ENCODE measurements at regions not wholly inside any gene's neighbourhood (a gene's known extent, or its start where the extent isn't known, plus 50 kb on each side); places are given as distances from the start of the nearest gene placed in this dataset.

DNA sequence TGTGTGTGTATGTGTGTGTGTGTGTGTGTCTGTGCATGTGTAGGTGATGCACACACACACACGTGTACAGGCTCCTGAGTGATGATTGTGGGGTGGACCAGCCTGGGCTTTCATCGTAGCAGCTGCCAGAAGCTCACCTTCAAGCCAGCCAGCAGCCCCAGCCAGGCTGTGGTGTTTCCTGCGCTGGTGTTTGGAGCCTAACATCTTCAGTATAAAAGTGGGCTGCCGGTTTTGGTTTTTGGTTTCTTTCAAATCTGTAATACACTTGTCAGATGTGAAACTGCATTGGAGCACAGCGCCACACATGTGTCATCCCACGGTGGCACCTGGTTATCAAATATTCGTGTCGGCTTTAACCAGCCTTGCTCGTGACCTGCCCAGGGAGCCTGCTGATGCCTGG lies 114.2 kb downstream of the OLFM1 start:
- no peak overlapping the region for H3K23ac ChIP-seq (ENCODE audit: low read depth, low read length)
- H3K4me2 ChIP-seq (ENCODE audit: low read depth, low read length): no peak overlapping the region
- intact Hi-C loops (cut with micrococcal nuclease) (no loop called here), dilution Hi-C loops (cut with HindIII; ENCODE audit: low sequenced_read_pairs, unreplicated experiment) (no loop called here), in situ Hi-C loops (cut with MboI; ENCODE audit: low sequenced_read_pairs) (no loop called here)
- H3K27ac ChIP-seq (ENCODE audit: insufficient read depth, low read length): no peak overlapping the region
- H3K18ac ChIP-seq (ENCODE audit: low read depth, low read length): no peak overlapping the region
- H3K4me3 ChIP-seq (ENCODE audit: insufficient read depth, low read depth, low read length): no peak overlapping the region
- ChIA-PET CTCF (no interaction called here), POLR2A (ENCODE audit: unreplicated experiment) (no interaction called here)
- no peak overlapping the region for H3K56ac ChIP-seq (ENCODE audit: extremely low read depth, insufficient read depth, low read length)
- H4K8ac ChIP-seq (ENCODE audit: low read depth in 2 of 2, low read length in 2 of 2): no peak overlapping the region
- no peaks in the 10 kb centered on the region for H3K27me3 ChIP-seq (ENCODE audit: control insufficient read depth, insufficient read depth, low read length)
- DNase-seq (no peak), ATAC-seq (ENCODE audit: low read depth) (no peak)
- H3K14ac ChIP-seq (replicated peaks; ENCODE audit: low read depth, low read length): no peak overlapping the region
- no peak overlapping the region for H2BK120ac ChIP-seq (ENCODE audit: low read depth, low read length)
- H2BK15ac ChIP-seq (ENCODE audit: low read depth, low read length): no peak overlapping the region
- no peaks in the 10 kb centered on the region for H3K9me1 ChIP-seq (ENCODE audit: insufficient read depth, low read length)
- H2BK5ac ChIP-seq (ENCODE audit: low read depth, low read length, poor library complexity, severe bottlenecking): no peak overlapping the region
- H3K9me3 ChIP-seq (ENCODE audit: control insufficient read depth, insufficient read depth, low read length): peaks cover 35% of the 10 kb centered on the region
- H3K36me3 ChIP-seq (ENCODE audit: control insufficient read depth, insufficient read depth, low read length): no peaks in the 10 kb centered on the region
- H3K9ac ChIP-seq (ENCODE audit: low read depth, low read length): no peak overlapping the region
- no peak overlapping the region for H2AFZ ChIP-seq (replicated peaks; ENCODE audit: low read length, poor library complexity)
- no peak overlapping the region for H2AK9ac ChIP-seq (replicated peaks; ENCODE audit: low read depth, low read length, poor library complexity)
- H4K91ac ChIP-seq (ENCODE audit: insufficient read depth, low read depth, low read length): no peak overlapping the region
- no peaks in the 10 kb centered on the region for H3K79me1 ChIP-seq (ENCODE audit: low read depth in 1 of 2, low read length in 2 of 2)
- H4K20me1 ChIP-seq (ENCODE audit: insufficient read depth, low read length): no peaks in the 10 kb centered on the region
- no peaks in the 10 kb centered on the region for H3K4me1 ChIP-seq (ENCODE audit: control insufficient read depth, insufficient read depth, low read length)
- H2BK20ac ChIP-seq (ENCODE audit: low read depth, low read length): no peak overlapping the region
- H2AK5ac ChIP-seq (ENCODE audit: low read depth, low read length): no peak overlapping the region
- no peak overlapping the region for H4K5ac ChIP-seq (ENCODE audit: low read depth, low read length)
- BruUV-seq (replicated peaks): no TSS peak
- WGBS, 2 experiments (ENCODE audit: extremely low coverage in 2 of 2, insufficient read length in 1 of 2): 88% methylated on average over 4 of the region's 9 CpGs; no CpG with 5 or more reads in 1 of the 2 experiments
- H3K4ac ChIP-seq (ENCODE audit: low read depth, low read length): no peak overlapping the region
- TF ChIP-seq CEBPB (IDR thresholded peaks at IDR 0.05; ENCODE audit: low read depth, low read length): no peak

Measured in IMR-90 (cell line).